ENCODE measurements at regions not wholly inside any gene's neighbourhood (a gene's known extent, or its start where the extent isn't known, plus 50 kb on each side); places are given as distances from the start of the nearest gene placed in this dataset.

DNA sequence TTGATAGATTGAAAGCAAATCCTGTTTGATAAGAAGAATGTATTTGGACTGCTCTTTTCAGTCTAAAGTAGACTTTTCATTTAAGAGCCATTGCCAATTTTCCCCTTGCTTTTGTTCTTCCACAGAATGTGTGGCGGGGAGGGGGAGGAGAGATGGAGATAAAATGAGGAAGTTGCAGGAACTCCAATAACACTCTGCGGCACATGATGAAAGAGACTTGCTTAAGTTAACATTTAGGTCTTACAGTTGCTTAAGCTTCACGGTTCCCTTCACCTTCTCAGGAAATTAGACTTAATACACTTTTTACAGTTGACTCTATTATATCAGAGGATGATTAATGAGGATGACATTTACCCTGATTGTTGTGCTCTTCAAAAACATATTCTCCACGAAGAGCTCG, 537.3 kb downstream of the TMTC2 start:
- intact Hi-C loops (cut with DNase I), result no loop called here
- H3K4me3 ChIP-seq, result no peak overlapping the region
- no peaks in the 10 kb centered on the region for H3K9me3 ChIP-seq (replicated peaks in 1 of 3)
- WGBS, 4 donors, result 40 to 44% (median 41%) methylated on average over 5 of the region's 5 CpGs
- no peaks in the 10 kb centered on the region for H3K36me3 ChIP-seq (replicated peaks in 1 of 2)
- TF ChIP-seq, protein P1, sequence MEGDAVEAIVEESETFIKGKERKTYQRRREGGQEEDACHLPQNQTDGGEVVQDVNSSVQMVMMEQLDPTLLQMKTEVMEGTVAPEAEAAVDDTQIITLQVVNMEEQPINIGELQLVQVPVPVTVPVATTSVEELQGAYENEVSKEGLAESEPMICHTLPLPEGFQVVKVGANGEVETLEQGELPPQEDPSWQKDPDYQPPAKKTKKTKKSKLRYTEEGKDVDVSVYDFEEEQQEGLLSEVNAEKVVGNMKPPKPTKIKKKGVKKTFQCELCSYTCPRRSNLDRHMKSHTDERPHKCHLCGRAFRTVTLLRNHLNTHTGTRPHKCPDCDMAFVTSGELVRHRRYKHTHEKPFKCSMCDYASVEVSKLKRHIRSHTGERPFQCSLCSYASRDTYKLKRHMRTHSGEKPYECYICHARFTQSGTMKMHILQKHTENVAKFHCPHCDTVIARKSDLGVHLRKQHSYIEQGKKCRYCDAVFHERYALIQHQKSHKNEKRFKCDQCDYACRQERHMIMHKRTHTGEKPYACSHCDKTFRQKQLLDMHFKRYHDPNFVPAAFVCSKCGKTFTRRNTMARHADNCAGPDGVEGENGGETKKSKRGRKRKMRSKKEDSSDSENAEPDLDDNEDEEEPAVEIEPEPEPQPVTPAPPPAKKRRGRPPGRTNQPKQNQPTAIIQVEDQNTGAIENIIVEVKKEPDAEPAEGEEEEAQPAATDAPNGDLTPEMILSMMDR (IDR thresholded peaks at IDR 0.05), result no peak
- no peak for TF ChIP-seq POLR2A (IDR thresholded peaks at IDR 0.05)
- peak in 1 of 7 donors; percentile 3 for DNase-seq
- H3K4me1 ChIP-seq (replicated peaks in 1 of 2), result no peaks in the 10 kb centered on the region
- H3K27ac ChIP-seq, result no peak overlapping the region
- no peaks in the 10 kb centered on the region for H3K27me3 ChIP-seq

DNA sequence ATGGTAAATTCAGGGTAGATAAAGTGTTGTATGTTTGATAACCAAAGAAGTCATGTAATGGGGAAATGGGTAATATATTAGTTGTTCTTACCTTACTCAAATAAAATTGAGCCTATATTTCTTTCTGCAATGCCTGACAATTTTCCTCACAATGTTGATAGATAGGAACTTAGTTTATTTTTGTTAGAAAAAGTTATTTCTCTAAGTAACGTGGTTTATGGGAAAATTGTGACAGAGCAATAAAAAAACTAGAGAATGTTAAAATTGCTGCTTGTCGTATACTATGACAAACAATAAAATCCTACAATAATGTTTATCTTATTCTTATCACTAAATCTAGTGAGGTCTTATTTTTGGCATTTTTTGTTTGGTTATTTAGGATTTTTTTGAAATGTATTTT, 534.1 kb downstream of the TMTC2 start:
- intact Hi-C loops (cut with DNase I), result no loop called here
- no peaks in the 10 kb centered on the region for H3K9me3 ChIP-seq (replicated peaks in 1 of 3)
- H3K4me3 ChIP-seq, result no peak overlapping the region
- WGBS, 4 donors, result 76 to 81% (median 79%) methylated on average over 2 of the region's 2 CpGs
- no peaks in the 10 kb centered on the region for H3K27me3 ChIP-seq
- no peak for DNase-seq
- TF ChIP-seq, protein P1 (IDR thresholded peaks at IDR 0.05), result no peak
- TF ChIP-seq POLR2A (IDR thresholded peaks at IDR 0.05), result no peak
- H3K27ac ChIP-seq, result no peak overlapping the region
- no peaks in the 10 kb centered on the region for H3K4me1 ChIP-seq (replicated peaks in 1 of 2)
- no peaks in the 10 kb centered on the region for H3K36me3 ChIP-seq (replicated peaks in 1 of 2)

DNA sequence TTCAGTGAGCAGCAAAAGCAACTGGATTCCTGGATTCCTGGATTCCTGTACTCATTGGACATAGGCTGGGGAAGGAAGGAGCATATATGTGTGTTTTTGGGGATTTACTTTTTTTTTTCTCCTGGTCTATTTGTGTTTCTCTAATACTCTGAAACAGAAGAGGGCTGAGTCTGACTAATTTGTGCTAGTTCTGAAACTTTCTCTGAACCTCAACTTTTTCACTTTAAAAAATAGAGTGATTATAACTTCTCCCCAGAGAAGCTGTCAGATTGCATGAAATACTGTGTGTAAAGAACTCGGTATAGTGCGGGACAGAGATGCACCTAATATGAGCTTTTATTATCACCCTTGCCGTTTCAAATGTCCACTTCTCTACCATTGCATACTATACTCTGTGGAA, 529.5 kb downstream of the TMTC2 start:
- no peak for DNase-seq
- Histone ChIP-seq H3K36me3 (replicated peaks in 1 of 2) (no peaks in the 10 kb centered on the region), H3K27me3 (no peaks in the 10 kb centered on the region), H3K27ac (no peak overlapping the region), H3K9me3 (replicated peaks in 1 of 3) (no peaks in the 10 kb centered on the region), H3K4me3 (no peak overlapping the region), H3K4me1 (replicated peaks in 1 of 2) (no peaks in the 10 kb centered on the region)
- 78 to 86% (median 81%) methylated on average over 3 of the region's 3 CpGs for WGBS, 4 donors
- TF ChIP-seq, protein P1 (IDR thresholded peaks at IDR 0.05), result no peak
- no peak for TF ChIP-seq POLR2A (IDR thresholded peaks at IDR 0.05)
- intact Hi-C loops (cut with DNase I), result no loop called here

DNA sequence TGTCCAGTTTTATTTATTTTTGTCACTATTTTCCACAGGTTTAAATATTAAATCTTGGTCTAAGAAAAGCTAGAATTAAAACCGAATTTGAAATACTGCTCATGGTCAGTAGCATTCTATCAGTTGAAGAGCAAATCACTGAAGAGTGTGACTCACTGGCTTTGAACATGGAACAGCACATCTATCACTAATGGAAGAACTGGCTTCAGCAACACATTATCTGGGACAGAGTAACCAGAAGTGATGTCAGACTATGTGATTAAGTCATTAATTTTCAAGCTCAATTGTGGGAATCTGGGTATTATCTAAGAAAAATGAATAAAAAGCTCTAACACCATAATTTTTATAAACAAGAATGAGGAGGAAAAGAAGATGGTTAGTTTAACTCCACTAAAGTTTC, 527.5 kb downstream of the TMTC2 start:
- no peak overlapping the region for H3K27ac ChIP-seq
- no peak for TF ChIP-seq POLR2A (IDR thresholded peaks at IDR 0.05)
- TF ChIP-seq, protein P1 (IDR thresholded peaks at IDR 0.05), result no peak
- WGBS, 4 donors, result 35 to 63% (median 46%) methylated on average over 1 of the region's 1 CpG
- no peaks in the 10 kb centered on the region for H3K9me3 ChIP-seq (replicated peaks in 1 of 3)
- no peak overlapping the region for H3K4me3 ChIP-seq
- H3K27me3 ChIP-seq, result no peaks in the 10 kb centered on the region
- no peaks in the 10 kb centered on the region for H3K4me1 ChIP-seq (replicated peaks in 1 of 2)
- peak in 1 of 7 donors; percentile 14 for DNase-seq
- H3K36me3 ChIP-seq (replicated peaks in 1 of 2), result no peaks in the 10 kb centered on the region
- intact Hi-C loops (cut with DNase I), result no loop called here

Measured in adrenal gland (tissue), 9 donors.